SK-N-SH (cell line): ENCODE measurements at regions not wholly inside any gene's neighbourhood (a gene's known extent, or its start where the extent isn't known, plus 50 kb on each side); places are given as distances from the start of the nearest gene placed in this dataset.

Experiments
- FOXM1 ChIP-seq: IDR thresholded peaks from 2 replicates; pipeline ENCODE4 v1.4.0; 2012; ENCODE audit warnings: low read depth, mild to moderate bottlenecking
- GABPA ChIP-seq: IDR thresholded peaks from 2 replicates; pipeline ENCODE4 v1.4.0; 2012; ENCODE audit warnings: low read depth, mild to moderate bottlenecking
- NRF1 ChIP-seq: IDR thresholded peaks from 2 replicates; pipeline ENCODE4 v1.6.1; 2012; ENCODE audit warnings: low read depth, mild to moderate bottlenecking, low read length
- POLR2AphosphoS5 ChIP-seq: IDR thresholded peaks from 2 replicates; pipeline ENCODE4 v1.6.1; 2012; ENCODE audit warnings: low read depth, low read length
- RCOR1 ChIP-seq: fragments of 150-350 bp; IDR thresholded peaks from 2 replicates; pipeline ENCODE4 v1.6.1; 2017; ENCODE audit warnings: antibody characterized with exemption, low read length
- RFX5 ChIP-seq: IDR thresholded peaks from 2 replicates; pipeline ENCODE4 v1.6.1; 2012; ENCODE audit warnings: mild to moderate bottlenecking, improper control_type of control experiment, low read length
- RXRA ChIP-seq: IDR thresholded peaks from 2 replicates; pipeline ENCODE4 v1.4.0; 2012; ENCODE audit warnings: low read depth, mild to moderate bottlenecking, borderline replicate concordance
- SIN3A ChIP-seq: IDR thresholded peaks from 2 replicates; pipeline ENCODE4 v1.6.1; 2012; ENCODE audit warnings: low read depth, mild to moderate bottlenecking, low read length, moderate library complexity, borderline replicate concordance
- TEAD4 ChIP-seq: IDR thresholded peaks from 2 replicates; pipeline ENCODE4 v1.4.0; 2012; ENCODE audit warnings: mild to moderate bottlenecking, borderline replicate concordance; ENCODE audit not compliant: insufficient read depth
- TF ChIP-seq, protein P1 (sequence below): fragments of 200-600 bp; sonication (generic); IDR thresholded peaks from 2 replicates; pipeline ENCODE4 v1.6.1; 2017; ENCODE audit warnings: antibody characterized with exemption, mild to moderate bottlenecking, moderate library complexity
- TF ChIP-seq, protein P2 (sequence below): IDR thresholded peaks from 2 replicates; pipeline ENCODE4 v1.4.0; 2012; ENCODE audit warnings: low read depth
- TF ChIP-seq, protein P3 (sequence below): IDR thresholded peaks from 2 replicates; pipeline ENCODE4 v1.4.0; 2012; ENCODE audit warnings: low read depth, borderline replicate concordance

DNA sequence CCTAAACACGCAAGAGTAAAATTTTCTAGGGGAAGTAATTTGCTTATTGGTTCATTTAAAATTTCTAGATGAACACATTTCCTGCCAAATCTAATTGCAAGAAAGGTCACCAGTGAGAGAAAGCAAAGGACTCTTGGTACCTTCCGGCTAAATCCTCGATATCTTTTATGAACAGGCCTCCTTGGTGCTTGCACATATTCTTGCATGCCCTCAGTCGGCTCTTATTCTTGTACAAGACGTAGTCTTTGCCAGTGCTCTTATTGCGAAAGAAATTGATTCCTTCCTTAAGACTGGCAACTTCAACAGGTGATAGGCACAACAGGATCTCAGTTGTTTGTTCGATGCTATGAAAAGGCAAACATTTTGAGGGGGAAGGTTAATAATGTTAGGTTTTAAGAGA is 141.7 kb upstream of the CARMIL1 start:
- TF ChIP-seq RXRA (no peak), POLR2AphosphoS5 (no peak), RFX5 (no peak), RCOR1 (no peak), TEAD4 (no peak), NRF1 (no peak), GABPA (no peak), SIN3A (no peak), FOXM1 (no peak)
- TF ChIP-seq, protein P1, sequence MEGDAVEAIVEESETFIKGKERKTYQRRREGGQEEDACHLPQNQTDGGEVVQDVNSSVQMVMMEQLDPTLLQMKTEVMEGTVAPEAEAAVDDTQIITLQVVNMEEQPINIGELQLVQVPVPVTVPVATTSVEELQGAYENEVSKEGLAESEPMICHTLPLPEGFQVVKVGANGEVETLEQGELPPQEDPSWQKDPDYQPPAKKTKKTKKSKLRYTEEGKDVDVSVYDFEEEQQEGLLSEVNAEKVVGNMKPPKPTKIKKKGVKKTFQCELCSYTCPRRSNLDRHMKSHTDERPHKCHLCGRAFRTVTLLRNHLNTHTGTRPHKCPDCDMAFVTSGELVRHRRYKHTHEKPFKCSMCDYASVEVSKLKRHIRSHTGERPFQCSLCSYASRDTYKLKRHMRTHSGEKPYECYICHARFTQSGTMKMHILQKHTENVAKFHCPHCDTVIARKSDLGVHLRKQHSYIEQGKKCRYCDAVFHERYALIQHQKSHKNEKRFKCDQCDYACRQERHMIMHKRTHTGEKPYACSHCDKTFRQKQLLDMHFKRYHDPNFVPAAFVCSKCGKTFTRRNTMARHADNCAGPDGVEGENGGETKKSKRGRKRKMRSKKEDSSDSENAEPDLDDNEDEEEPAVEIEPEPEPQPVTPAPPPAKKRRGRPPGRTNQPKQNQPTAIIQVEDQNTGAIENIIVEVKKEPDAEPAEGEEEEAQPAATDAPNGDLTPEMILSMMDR: no peak
- TF ChIP-seq, protein P2, sequence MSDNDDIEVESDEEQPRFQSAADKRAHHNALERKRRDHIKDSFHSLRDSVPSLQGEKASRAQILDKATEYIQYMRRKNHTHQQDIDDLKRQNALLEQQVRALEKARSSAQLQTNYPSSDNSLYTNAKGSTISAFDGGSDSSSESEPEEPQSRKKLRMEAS: no peak
- TF ChIP-seq, protein P3, sequence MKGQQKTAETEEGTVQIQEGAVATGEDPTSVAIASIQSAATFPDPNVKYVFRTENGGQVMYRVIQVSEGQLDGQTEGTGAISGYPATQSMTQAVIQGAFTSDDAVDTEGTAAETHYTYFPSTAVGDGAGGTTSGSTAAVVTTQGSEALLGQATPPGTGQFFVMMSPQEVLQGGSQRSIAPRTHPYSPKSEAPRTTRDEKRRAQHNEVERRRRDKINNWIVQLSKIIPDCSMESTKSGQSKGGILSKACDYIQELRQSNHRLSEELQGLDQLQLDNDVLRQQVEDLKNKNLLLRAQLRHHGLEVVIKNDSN: no peak
